Naive B cell (primary cell): ENCODE measurements at regions not wholly inside any gene's neighbourhood (a gene's known extent, or its start where the extent isn't known, plus 50 kb on each side); places are given as distances from the start of the nearest gene placed in this dataset.
"Not testable (repeated sequence)": the region's sequence is repeated elsewhere in the genome, so short reads cannot be mapped to it uniquely, and the experiment has no call there.

Experiments used
- ATAC-seq, 2 donors: fragments of 150-1000 bp; cut with Tn5 transposase; 2 replicates each; pipeline ENCODE4 v1.10.0; 2021; ENCODE audit warnings: low read depth in 2 of 2, mild to moderate bottlenecking in 2 of 2, moderate library complexity in 2 of 2
- DNase-seq: peaks from one replicate; pipeline ENCODE4 v3.0.0; 2022
- H3K27ac Mint-ChIP-seq, 6 donors: one replicate each; pipeline ENCODE4 v1.8.0; 2020 to 2022; ENCODE audit warnings: mild to moderate bottlenecking in 6 of 6, mixed read lengths in 6 of 6, moderate library complexity in 5 of 6, inconsistent platforms in 2 of 6
- H3K27me3 Mint-ChIP-seq, 3 donors: one replicate each; pipeline ENCODE4 v1.8.0; 2021 to 2022; ENCODE audit warnings: mixed read lengths in 3 of 3, mild to moderate bottlenecking in 1 of 3
- H3K36me3 Mint-ChIP-seq, 2 donors: one replicate each; pipeline ENCODE4 v1.8.0; 2020 to 2022; ENCODE audit warnings: mixed read lengths in 2 of 2, inconsistent platforms in 1 of 2, mild to moderate bottlenecking in 1 of 2
- H3K4me1 Mint-ChIP-seq, 3 donors: one replicate each; pipeline ENCODE4 v1.8.0; 2020 to 2022; ENCODE audit warnings: mixed read lengths in 3 of 3, inconsistent platforms in 1 of 3, mild to moderate bottlenecking in 1 of 3, moderate library complexity in 1 of 3
- H3K4me3 Mint-ChIP-seq, 8 donors: one replicate each; pipeline ENCODE4 v1.8.0; 2020 to 2022; ENCODE audit warnings: mild to moderate bottlenecking in 8 of 8, mixed read lengths in 8 of 8, moderate library complexity in 8 of 8, inconsistent platforms in 2 of 8
- H3K9me3 Mint-ChIP-seq, 7 donors: one replicate each; pipeline ENCODE4 v1.8.0; 2020 to 2022; ENCODE audit warnings: mixed read lengths in 7 of 7, mild to moderate bottlenecking in 5 of 7, inconsistent platforms in 2 of 7, moderate library complexity in 1 of 7

- not testable (repeated sequence) for H3K27me3 Mint-ChIP-seq, H3K36me3 Mint-ChIP-seq, H3K27ac Mint-ChIP-seq
These were observed 74.6 kb upstream of the CDC42EP3 start for GRCh38 chr2:37746011-37746410.

GRCh38 chr2:37746883-37747282 lies 75.4 kb upstream of the CDC42EP3 start:
- Mint-ChIP-seq H3K27ac (no peak overlapping the region), H3K27me3 (no peaks in the 10 kb centered on the region), H3K4me3 (no peak overlapping the region), H3K9me3 (peaks cover 0 to 1% (median 0%) of the 10 kb centered on the region in 7 donors), H3K4me1 (peaks cover 0 to 2% (median 0%) of the 10 kb centered on the region in 3 donors), H3K36me3 (no peaks in the 10 kb centered on the region)
- DNase-seq (no peak), ATAC-seq (no peak)

More at GRCh38 chr2:37746011-37746410, 74.6 kb upstream of the CDC42EP3 start:
- DNase-seq, H3K4me3 Mint-ChIP-seq, H3K9me3 Mint-ChIP-seq, H3K4me1 Mint-ChIP-seq, ATAC-seq: not testable (repeated sequence)

- H3K9me3 Mint-ChIP-seq: peaks cover 0 to 1% (median 0%) of the 10 kb centered on the region in 7 donors
- no peak for ATAC-seq
These were observed 77.1 kb upstream of the CDC42EP3 start for GRCh38 chr2:37748541-37748940.

GRCh38 chr2:37750286-37750685 lies 78.8 kb upstream of the CDC42EP3 start:
- not testable (repeated sequence) for H3K27me3 Mint-ChIP-seq, ATAC-seq, H3K27ac Mint-ChIP-seq, H3K36me3 Mint-ChIP-seq, H3K9me3 Mint-ChIP-seq, H3K4me3 Mint-ChIP-seq, H3K4me1 Mint-ChIP-seq, DNase-seq

More at GRCh38 chr2:37748541-37748940, 77.1 kb upstream of the CDC42EP3 start:
- DNase-seq: no peak
- Mint-ChIP-seq H3K4me1 (peaks cover 0 to 2% (median 0%) of the 10 kb centered on the region in 3 donors), H3K36me3 (no peaks in the 10 kb centered on the region), H3K27ac (no peak overlapping the region), H3K4me3 (no peak overlapping the region), H3K27me3 (no peaks in the 10 kb centered on the region)

GRCh38 chr2:37752766-37753165 lies 81.3 kb upstream of the CDC42EP3 start:
- Mint-ChIP-seq H3K4me3 (no peak overlapping the region), H3K36me3 (no peaks in the 10 kb centered on the region), H3K9me3 (peaks cover 0 to 4% (median 0%) of the 10 kb centered on the region in 7 donors), H3K27ac (no peak overlapping the region), H3K4me1 (peaks cover 0 to 2% (median 0%) of the 10 kb centered on the region in 3 donors), H3K27me3 (no peaks in the 10 kb centered on the region)
- DNase-seq (no peak), ATAC-seq (no peak)

GRCh38 chr2:37753758-37754157 lies 82.3 kb upstream of the CDC42EP3 start:
- Mint-ChIP-seq H3K9me3 (peaks cover 0 to 4% (median 0%) of the 10 kb centered on the region in 7 donors), H3K4me1 (peaks cover 0 to 2% (median 0%) of the 10 kb centered on the region in 3 donors)

GRCh38 chr2:37755961-37756559 lies 84.6 kb upstream of the CDC42EP3 start:
- H3K4me1 Mint-ChIP-seq, H3K9me3 Mint-ChIP-seq, H3K4me3 Mint-ChIP-seq, H3K27ac Mint-ChIP-seq, H3K27me3 Mint-ChIP-seq, H3K36me3 Mint-ChIP-seq, DNase-seq, ATAC-seq: not testable (repeated sequence)

More at GRCh38 chr2:37753758-37754157, 82.3 kb upstream of the CDC42EP3 start:
- ATAC-seq: no peak
- H3K27me3 Mint-ChIP-seq: no peaks in the 10 kb centered on the region
- no peak for DNase-seq
- no peaks in the 10 kb centered on the region for H3K36me3 Mint-ChIP-seq
- H3K4me3 Mint-ChIP-seq: no peak overlapping the region
- no peak overlapping the region for H3K27ac Mint-ChIP-seq

GRCh38 chr2:37757456-37757855 lies 86.0 kb upstream of the CDC42EP3 start:
- not testable (repeated sequence) for H3K4me1 Mint-ChIP-seq, H3K4me3 Mint-ChIP-seq, H3K36me3 Mint-ChIP-seq, H3K9me3 Mint-ChIP-seq, DNase-seq, ATAC-seq, H3K27ac Mint-ChIP-seq, H3K27me3 Mint-ChIP-seq

- H3K9me3 Mint-ChIP-seq, H3K4me1 Mint-ChIP-seq, DNase-seq, H3K4me3 Mint-ChIP-seq, H3K27me3 Mint-ChIP-seq, H3K36me3 Mint-ChIP-seq, H3K27ac Mint-ChIP-seq, ATAC-seq: not testable (repeated sequence)
These were observed 86.7 kb upstream of the CDC42EP3 start for GRCh38 chr2:37758141-37758601.

GRCh38 chr2:37759989-37760388 lies 88.5 kb upstream of the CDC42EP3 start:
- DNase-seq, H3K9me3 Mint-ChIP-seq, H3K4me1 Mint-ChIP-seq, H3K4me3 Mint-ChIP-seq, H3K27me3 Mint-ChIP-seq, ATAC-seq, H3K36me3 Mint-ChIP-seq, H3K27ac Mint-ChIP-seq: not testable (repeated sequence)

- H3K4me3 Mint-ChIP-seq: no peak overlapping the region
- no peaks in the 10 kb centered on the region for H3K4me1 Mint-ChIP-seq
- no peak for ATAC-seq
- H3K36me3 Mint-ChIP-seq: no peaks in the 10 kb centered on the region
- H3K27ac Mint-ChIP-seq: no peak overlapping the region
- DNase-seq: no peak
- H3K9me3 Mint-ChIP-seq: no peaks in the 10 kb centered on the region
- peaks cover 0 to 6% (median 0%) of the 10 kb centered on the region in 3 donors for H3K27me3 Mint-ChIP-seq
These were observed 89.0 kb upstream of the CDC42EP3 start for GRCh38 chr2:37760471-37760870.

- H3K27me3 Mint-ChIP-seq, H3K4me3 Mint-ChIP-seq, H3K4me1 Mint-ChIP-seq, ATAC-seq, DNase-seq, H3K36me3 Mint-ChIP-seq, H3K27ac Mint-ChIP-seq: not testable (repeated sequence)
- peaks cover 0 to 11% (median 0%) of the 10 kb centered on the region in 7 donors for H3K9me3 Mint-ChIP-seq
These were observed 90.8 kb upstream of the CDC42EP3 start for GRCh38 chr2:37762281-37762680.

GRCh38 chr2:37764739-37765138 lies 93.3 kb upstream of the CDC42EP3 start:
- Mint-ChIP-seq H3K27ac (no peak overlapping the region), H3K4me3 (no peak overlapping the region)
- no peak for ATAC-seq

GRCh38 chr2:37766106-37766505 lies 94.7 kb upstream of the CDC42EP3 start:
- Mint-ChIP-seq H3K27me3 (peaks cover 0 to 6% (median 4%) of the 10 kb centered on the region in 3 donors), H3K36me3 (no peaks in the 10 kb centered on the region), H3K4me3 (no peak overlapping the region), H3K4me1 (no peaks in the 10 kb centered on the region), H3K9me3 (peaks cover 0 to 16% (median 5%) of the 10 kb centered on the region in 7 donors), H3K27ac (no peak overlapping the region)
- no peak for DNase-seq
- no peak for ATAC-seq

More at GRCh38 chr2:37764739-37765138, 93.3 kb upstream of the CDC42EP3 start:
- H3K27me3 Mint-ChIP-seq: peaks cover 0 to 6% (median 3%) of the 10 kb centered on the region in 3 donors
- H3K36me3 Mint-ChIP-seq: no peaks in the 10 kb centered on the region
- peaks cover 0 to 12% (median 2%) of the 10 kb centered on the region in 7 donors for H3K9me3 Mint-ChIP-seq
- no peak for DNase-seq
- no peaks in the 10 kb centered on the region for H3K4me1 Mint-ChIP-seq
